ENCODE measurements at regions not wholly inside any gene's neighbourhood (a gene's known extent, or its start where the extent isn't known, plus 50 kb on each side); places are given as distances from the start of the nearest gene placed in this dataset.
"Not testable (repeated sequence)": the region's sequence is repeated elsewhere in the genome, so short reads cannot be mapped to it uniquely, and the experiment has no call there.

GRCh38 chr10:36995806-36996205 is 129.6 kb upstream of the ANKRD30A start:
- not testable (repeated sequence) for H3K4me3 ChIP-seq (ENCODE audit: low read length); H3K4me1 ChIP-seq (ENCODE audit: control insufficient read depth, insufficient read depth, low read length); DNase-seq; H3K36me3 ChIP-seq (ENCODE audit: control insufficient read depth, insufficient read depth, low read length); H3K9me3 ChIP-seq (replicated peaks; ENCODE audit: control insufficient read depth, low read depth, low read length); H3K27ac ChIP-seq (ENCODE audit: low read length); H3K27me3 ChIP-seq (ENCODE audit: control insufficient read depth, insufficient read depth, low read length)
- WGBS (ENCODE audit: insufficient coverage), result 87% methylated on average over 13 of the region's 14 CpGs

DNA sequence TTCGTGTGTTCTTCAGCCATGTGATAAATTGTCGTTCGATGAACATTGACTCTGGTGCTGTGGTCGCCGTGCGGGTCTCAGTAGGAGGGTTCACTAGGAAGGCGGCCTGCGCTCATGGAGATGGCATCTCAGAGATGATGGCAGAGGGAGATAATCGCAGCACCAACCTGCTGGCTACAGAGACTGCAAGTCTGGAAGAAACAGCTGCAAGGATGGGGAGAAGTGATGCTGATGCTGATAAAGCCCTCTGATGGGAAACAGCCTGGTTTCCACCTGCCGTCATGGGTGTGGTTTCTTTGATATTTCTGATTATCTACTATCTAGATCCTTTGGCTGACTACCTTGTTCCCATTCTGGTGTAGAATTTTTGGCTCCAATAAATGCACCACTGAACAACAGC is 130.5 kb upstream of the ANKRD30A start:
- no peaks in the 10 kb centered on the region for H3K4me1 ChIP-seq (ENCODE audit: control insufficient read depth, insufficient read depth, low read length)
- WGBS (ENCODE audit: insufficient coverage), result 88% methylated on average over 9 of the region's 10 CpGs
- no peaks in the 10 kb centered on the region for H3K36me3 ChIP-seq (ENCODE audit: control insufficient read depth, insufficient read depth, low read length)

GRCh38 chr10:36989233-36989632 is 136.2 kb upstream of the ANKRD30A start:
- peaks cover 13% of the 10 kb centered on the region for H3K9me3 ChIP-seq (replicated peaks; ENCODE audit: control insufficient read depth, low read depth, low read length)
- WGBS (ENCODE audit: insufficient coverage), result 83% methylated on average over 7 of the region's 12 CpGs
- no peak overlapping the region for H3K27ac ChIP-seq (ENCODE audit: low read length)
- H3K36me3 ChIP-seq (ENCODE audit: control insufficient read depth, insufficient read depth, low read length), result no peaks in the 10 kb centered on the region
- no peak overlapping the region for H3K4me3 ChIP-seq (ENCODE audit: low read length)
- H3K4me1 ChIP-seq (ENCODE audit: control insufficient read depth, insufficient read depth, low read length), result no peaks in the 10 kb centered on the region
- no peak for DNase-seq
- no peaks in the 10 kb centered on the region for H3K27me3 ChIP-seq (ENCODE audit: control insufficient read depth, insufficient read depth, low read length)

More for the DNA sequence above, 130.5 kb upstream of the ANKRD30A start:
- no peak overlapping the region for H3K27ac ChIP-seq (ENCODE audit: low read length)
- no peak overlapping the region for H3K4me3 ChIP-seq (ENCODE audit: low read length)
- no peak for DNase-seq
- H3K9me3 ChIP-seq (replicated peaks; ENCODE audit: control insufficient read depth, low read depth, low read length), result peaks cover 6% of the 10 kb centered on the region
- H3K27me3 ChIP-seq (ENCODE audit: control insufficient read depth, insufficient read depth, low read length), result no peaks in the 10 kb centered on the region

- no peak overlapping the region for H3K4me3 ChIP-seq (ENCODE audit: low read length)
- H3K9me3 ChIP-seq (replicated peaks; ENCODE audit: control insufficient read depth, low read depth, low read length), result peaks cover 4% of the 10 kb centered on the region
- no peak for DNase-seq
- H3K27me3 ChIP-seq (ENCODE audit: control insufficient read depth, insufficient read depth, low read length), result no peaks in the 10 kb centered on the region
- WGBS (ENCODE audit: insufficient coverage), result no CpG with 5 or more reads among the region's 2 CpGs
- H3K36me3 ChIP-seq (ENCODE audit: control insufficient read depth, insufficient read depth, low read length), result no peaks in the 10 kb centered on the region
- no peaks in the 10 kb centered on the region for H3K4me1 ChIP-seq (ENCODE audit: control insufficient read depth, insufficient read depth, low read length)
- no peak overlapping the region for H3K27ac ChIP-seq (ENCODE audit: low read length)
These were observed 178.8 kb upstream of the ANKRD30A start for GRCh38 chr10:36946598-36946997.

GRCh38 chr10:36943544-36943943 is 181.9 kb upstream of the ANKRD30A start:
- WGBS (ENCODE audit: insufficient coverage), result 64% methylated on average over 10 of the region's 12 CpGs
- Histone ChIP-seq H3K4me3 (ENCODE audit: low read length) (no peak overlapping the region), H3K36me3 (ENCODE audit: control insufficient read depth, insufficient read depth, low read length) (no peaks in the 10 kb centered on the region), H3K4me1 (ENCODE audit: control insufficient read depth, insufficient read depth, low read length) (no peaks in the 10 kb centered on the region), H3K9me3 (replicated peaks; ENCODE audit: control insufficient read depth, low read depth, low read length) (peaks cover 4% of the 10 kb centered on the region), H3K27ac (ENCODE audit: low read length) (no peak overlapping the region), H3K27me3 (ENCODE audit: control insufficient read depth, insufficient read depth, low read length) (no peaks in the 10 kb centered on the region)
- DNase-seq, result no peak

DNA sequence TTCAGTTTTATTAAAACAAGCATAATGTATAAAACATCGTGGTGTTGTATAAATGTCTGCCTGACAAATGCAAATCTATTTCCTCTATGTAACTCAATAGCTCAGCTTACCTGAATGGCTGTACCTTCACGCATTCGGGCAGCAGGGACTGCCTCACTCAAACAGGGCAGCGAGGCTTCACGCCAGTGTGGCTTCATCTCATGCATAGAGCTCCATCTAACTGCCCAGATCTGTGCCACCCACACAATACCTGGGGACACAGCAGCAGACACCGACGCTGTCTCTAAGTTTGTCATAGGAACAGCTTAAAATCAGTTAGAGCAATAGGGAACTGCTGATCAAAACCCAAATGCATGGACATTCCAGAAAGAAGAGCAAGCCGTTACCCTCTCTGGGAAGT is 182.8 kb upstream of the ANKRD30A start:
- H3K27me3 ChIP-seq (ENCODE audit: control insufficient read depth, insufficient read depth, low read length), result no peaks in the 10 kb centered on the region
- no peak overlapping the region for H3K4me3 ChIP-seq (ENCODE audit: low read length)
- no peaks in the 10 kb centered on the region for H3K36me3 ChIP-seq (ENCODE audit: control insufficient read depth, insufficient read depth, low read length)
- WGBS (ENCODE audit: insufficient coverage), result 82% methylated on average over 5 of the region's 8 CpGs
- no peak for DNase-seq
- H3K9me3 ChIP-seq (replicated peaks; ENCODE audit: control insufficient read depth, low read depth, low read length), result peaks cover 4% of the 10 kb centered on the region
- no peak overlapping the region for H3K27ac ChIP-seq (ENCODE audit: low read length)
- no peaks in the 10 kb centered on the region for H3K4me1 ChIP-seq (ENCODE audit: control insufficient read depth, insufficient read depth, low read length)

- Histone ChIP-seq H3K4me3 (ENCODE audit: low read length) (no peak overlapping the region), H3K36me3 (ENCODE audit: control insufficient read depth, insufficient read depth, low read length) (no peaks in the 10 kb centered on the region), H3K4me1 (ENCODE audit: control insufficient read depth, insufficient read depth, low read length) (no peaks in the 10 kb centered on the region), H3K27me3 (ENCODE audit: control insufficient read depth, insufficient read depth, low read length) (no peaks in the 10 kb centered on the region), H3K9me3 (replicated peaks; ENCODE audit: control insufficient read depth, low read depth, low read length) (peaks cover 10% of the 10 kb centered on the region), H3K27ac (ENCODE audit: low read length) (no peak overlapping the region)
- no peak for DNase-seq
- WGBS (ENCODE audit: insufficient coverage), result no CpG with 5 or more reads among the region's 2 CpGs
These were observed 222.4 kb upstream of the ANKRD30A start for GRCh38 chr10:36903040-36903439.

GRCh38 chr10:36899652-36900051 is 225.7 kb upstream of the ANKRD30A start:
- Histone ChIP-seq H3K4me1 (ENCODE audit: control insufficient read depth, insufficient read depth, low read length) (no peaks in the 10 kb centered on the region), H3K27me3 (ENCODE audit: control insufficient read depth, insufficient read depth, low read length) (no peaks in the 10 kb centered on the region), H3K4me3 (ENCODE audit: low read length) (no peak overlapping the region), H3K27ac (ENCODE audit: low read length) (no peak overlapping the region), H3K9me3 (replicated peaks; ENCODE audit: control insufficient read depth, low read depth, low read length) (peaks cover 10% of the 10 kb centered on the region), H3K36me3 (ENCODE audit: control insufficient read depth, insufficient read depth, low read length) (no peaks in the 10 kb centered on the region)
- DNase-seq, result no peak
- 87% methylated on average over 3 of the region's 5 CpGs for WGBS (ENCODE audit: insufficient coverage)

DNA sequence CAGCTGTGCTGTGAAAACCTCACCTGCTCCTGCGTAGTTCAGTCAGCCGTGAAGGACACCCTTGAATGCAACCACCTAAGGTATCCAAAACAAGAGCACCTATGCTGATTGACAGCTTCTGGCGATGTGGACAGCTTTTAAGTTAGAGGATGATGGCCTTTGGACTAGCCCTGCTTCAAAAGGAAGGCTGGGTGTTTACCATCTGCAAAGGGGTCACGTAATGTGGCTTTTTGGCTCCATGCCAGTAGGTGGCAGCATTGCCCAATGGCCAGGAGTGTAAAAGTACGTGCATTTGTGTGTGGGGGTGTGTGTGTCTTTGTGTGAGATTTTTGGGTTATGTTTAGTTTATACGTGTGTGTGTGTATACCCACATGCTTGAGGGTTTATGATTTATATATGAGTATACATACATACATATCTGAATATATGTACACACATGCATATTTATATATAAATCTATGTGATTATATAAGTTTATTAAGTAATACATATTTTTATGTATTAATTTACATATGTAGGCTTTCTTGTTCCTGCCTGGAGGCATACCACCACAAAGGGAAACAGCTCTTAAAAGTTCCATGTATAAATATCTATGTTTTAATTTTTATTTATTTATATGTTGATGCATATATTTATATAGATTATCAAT is 236.3 kb upstream of the ANKRD30A start:
- H3K27ac ChIP-seq (ENCODE audit: low read length), result no peak overlapping the region
- H3K9me3 ChIP-seq (replicated peaks; ENCODE audit: control insufficient read depth, low read depth, low read length), result no peaks in the 10 kb centered on the region
- 22% methylated on average over 2 of the region's 6 CpGs for WGBS (ENCODE audit: insufficient coverage)
- H3K4me1 ChIP-seq (ENCODE audit: control insufficient read depth, insufficient read depth, low read length), result no peaks in the 10 kb centered on the region
- H3K27me3 ChIP-seq (ENCODE audit: control insufficient read depth, insufficient read depth, low read length), result no peaks in the 10 kb centered on the region
- H3K4me3 ChIP-seq (ENCODE audit: low read length), result no peak overlapping the region
- H3K36me3 ChIP-seq (ENCODE audit: control insufficient read depth, insufficient read depth, low read length), result no peaks in the 10 kb centered on the region
- no peak for DNase-seq

DNA sequence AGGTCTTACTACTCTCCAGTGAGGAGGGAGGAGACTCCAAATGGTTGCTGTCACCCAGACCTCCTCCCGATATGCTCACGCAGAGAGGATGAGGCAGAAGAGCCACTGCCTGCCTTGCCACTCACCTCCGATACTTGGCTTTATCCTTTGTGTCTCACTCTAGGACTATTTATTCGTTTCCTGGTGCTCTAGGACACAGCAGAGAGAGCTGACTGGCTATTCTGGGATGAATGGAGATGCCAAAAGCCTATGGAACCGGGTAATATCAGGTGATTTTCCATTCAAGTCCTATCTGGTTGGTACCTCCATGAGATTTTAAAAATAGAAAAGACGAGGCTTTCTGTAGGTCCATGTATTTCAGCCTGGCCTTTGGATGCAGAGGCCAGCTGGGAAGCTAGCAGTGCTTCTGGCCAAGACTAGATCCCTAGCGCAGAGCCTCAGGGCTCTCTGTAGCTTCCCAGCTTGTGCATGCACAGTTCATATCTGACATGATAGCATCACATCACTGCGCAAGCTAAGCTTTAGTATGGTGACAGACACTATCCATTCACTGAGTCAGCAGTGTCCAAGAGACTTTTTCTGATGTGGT is 239.0 kb upstream of the ANKRD30A start:
- no peak for DNase-seq
- H3K9me3 ChIP-seq (replicated peaks; ENCODE audit: control insufficient read depth, low read depth, low read length), result no peaks in the 10 kb centered on the region
- no peaks in the 10 kb centered on the region for H3K4me1 ChIP-seq (ENCODE audit: control insufficient read depth, insufficient read depth, low read length)
- no peaks in the 10 kb centered on the region for H3K36me3 ChIP-seq (ENCODE audit: control insufficient read depth, insufficient read depth, low read length)
- 88% methylated on average over 7 of the region's 8 CpGs for whole genome bisulfite sequencing (ENCODE audit: insufficient coverage)
- H3K27me3 ChIP-seq (ENCODE audit: control insufficient read depth, insufficient read depth, low read length), result no peaks in the 10 kb centered on the region
- H3K4me3 ChIP-seq (ENCODE audit: low read length), result no peak overlapping the region
- H3K27ac ChIP-seq (ENCODE audit: low read length), result no peak overlapping the region

GRCh38 chr10:36885746-36886145 is 239.7 kb upstream of the ANKRD30A start:
- Histone ChIP-seq H3K36me3 (ENCODE audit: control insufficient read depth, insufficient read depth, low read length) (no peaks in the 10 kb centered on the region), H3K27me3 (ENCODE audit: control insufficient read depth, insufficient read depth, low read length) (no peaks in the 10 kb centered on the region), H3K27ac (ENCODE audit: low read length) (no peak overlapping the region), H3K4me1 (ENCODE audit: control insufficient read depth, insufficient read depth, low read length) (no peaks in the 10 kb centered on the region), H3K4me3 (ENCODE audit: low read length) (no peak overlapping the region), H3K9me3 (replicated peaks; ENCODE audit: control insufficient read depth, low read depth, low read length) (no peaks in the 10 kb centered on the region)
- WGBS (ENCODE audit: insufficient coverage), result 89% methylated on average over 4 of the region's 5 CpGs
- DNase-seq, result no peak

Data from muscle of leg (tissue), 3 donors.